ENCODE measurements at regions not wholly inside any gene's neighbourhood (a gene's known extent, or its start where the extent isn't known, plus 50 kb on each side); places are given as distances from the start of the nearest gene placed in this dataset.

DNA sequence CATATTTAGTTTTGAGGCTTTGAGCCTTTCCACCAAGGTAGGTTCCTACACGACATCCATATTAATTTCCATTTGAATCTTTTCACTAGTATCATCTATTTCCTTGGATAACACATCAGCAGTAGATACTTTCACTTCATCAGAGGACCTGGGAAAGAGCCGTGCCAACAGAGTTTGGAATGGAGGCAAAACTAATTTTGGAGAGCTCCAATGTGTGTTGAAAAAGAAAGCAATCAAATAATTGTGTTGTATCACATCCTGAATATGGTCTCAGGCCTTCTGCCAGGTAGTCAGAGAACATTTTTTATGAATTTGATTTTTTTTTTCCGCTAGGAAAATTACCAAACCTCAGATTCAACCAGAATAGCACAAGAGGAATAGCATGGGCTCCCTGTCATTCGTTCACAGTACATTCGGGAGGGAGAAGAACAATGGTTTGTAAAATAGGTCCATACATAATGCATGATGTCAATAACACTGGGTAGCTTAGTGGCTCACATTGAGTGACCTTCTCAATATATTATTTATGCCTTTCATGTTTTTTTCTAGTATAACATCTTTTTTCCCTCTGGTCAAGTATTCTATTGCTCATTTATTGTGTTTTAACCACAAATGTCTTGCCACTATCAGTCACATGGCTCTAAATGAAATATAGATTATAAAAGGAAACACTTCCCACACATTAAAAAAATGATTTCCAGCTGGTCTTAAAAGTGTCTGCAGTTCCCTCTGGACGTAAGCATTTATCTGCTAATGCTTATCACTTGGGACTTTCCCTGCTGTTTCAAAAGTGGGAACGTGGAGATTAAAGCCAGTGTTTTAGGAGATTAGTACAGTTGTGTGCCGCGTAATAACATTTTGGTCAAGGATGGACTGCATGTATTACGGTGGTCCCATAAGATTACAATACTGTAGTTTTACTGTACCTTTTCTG lies 68.6 kb upstream of the RAPH1 start (continued):
- TF ChIP-seq, protein P1, sequence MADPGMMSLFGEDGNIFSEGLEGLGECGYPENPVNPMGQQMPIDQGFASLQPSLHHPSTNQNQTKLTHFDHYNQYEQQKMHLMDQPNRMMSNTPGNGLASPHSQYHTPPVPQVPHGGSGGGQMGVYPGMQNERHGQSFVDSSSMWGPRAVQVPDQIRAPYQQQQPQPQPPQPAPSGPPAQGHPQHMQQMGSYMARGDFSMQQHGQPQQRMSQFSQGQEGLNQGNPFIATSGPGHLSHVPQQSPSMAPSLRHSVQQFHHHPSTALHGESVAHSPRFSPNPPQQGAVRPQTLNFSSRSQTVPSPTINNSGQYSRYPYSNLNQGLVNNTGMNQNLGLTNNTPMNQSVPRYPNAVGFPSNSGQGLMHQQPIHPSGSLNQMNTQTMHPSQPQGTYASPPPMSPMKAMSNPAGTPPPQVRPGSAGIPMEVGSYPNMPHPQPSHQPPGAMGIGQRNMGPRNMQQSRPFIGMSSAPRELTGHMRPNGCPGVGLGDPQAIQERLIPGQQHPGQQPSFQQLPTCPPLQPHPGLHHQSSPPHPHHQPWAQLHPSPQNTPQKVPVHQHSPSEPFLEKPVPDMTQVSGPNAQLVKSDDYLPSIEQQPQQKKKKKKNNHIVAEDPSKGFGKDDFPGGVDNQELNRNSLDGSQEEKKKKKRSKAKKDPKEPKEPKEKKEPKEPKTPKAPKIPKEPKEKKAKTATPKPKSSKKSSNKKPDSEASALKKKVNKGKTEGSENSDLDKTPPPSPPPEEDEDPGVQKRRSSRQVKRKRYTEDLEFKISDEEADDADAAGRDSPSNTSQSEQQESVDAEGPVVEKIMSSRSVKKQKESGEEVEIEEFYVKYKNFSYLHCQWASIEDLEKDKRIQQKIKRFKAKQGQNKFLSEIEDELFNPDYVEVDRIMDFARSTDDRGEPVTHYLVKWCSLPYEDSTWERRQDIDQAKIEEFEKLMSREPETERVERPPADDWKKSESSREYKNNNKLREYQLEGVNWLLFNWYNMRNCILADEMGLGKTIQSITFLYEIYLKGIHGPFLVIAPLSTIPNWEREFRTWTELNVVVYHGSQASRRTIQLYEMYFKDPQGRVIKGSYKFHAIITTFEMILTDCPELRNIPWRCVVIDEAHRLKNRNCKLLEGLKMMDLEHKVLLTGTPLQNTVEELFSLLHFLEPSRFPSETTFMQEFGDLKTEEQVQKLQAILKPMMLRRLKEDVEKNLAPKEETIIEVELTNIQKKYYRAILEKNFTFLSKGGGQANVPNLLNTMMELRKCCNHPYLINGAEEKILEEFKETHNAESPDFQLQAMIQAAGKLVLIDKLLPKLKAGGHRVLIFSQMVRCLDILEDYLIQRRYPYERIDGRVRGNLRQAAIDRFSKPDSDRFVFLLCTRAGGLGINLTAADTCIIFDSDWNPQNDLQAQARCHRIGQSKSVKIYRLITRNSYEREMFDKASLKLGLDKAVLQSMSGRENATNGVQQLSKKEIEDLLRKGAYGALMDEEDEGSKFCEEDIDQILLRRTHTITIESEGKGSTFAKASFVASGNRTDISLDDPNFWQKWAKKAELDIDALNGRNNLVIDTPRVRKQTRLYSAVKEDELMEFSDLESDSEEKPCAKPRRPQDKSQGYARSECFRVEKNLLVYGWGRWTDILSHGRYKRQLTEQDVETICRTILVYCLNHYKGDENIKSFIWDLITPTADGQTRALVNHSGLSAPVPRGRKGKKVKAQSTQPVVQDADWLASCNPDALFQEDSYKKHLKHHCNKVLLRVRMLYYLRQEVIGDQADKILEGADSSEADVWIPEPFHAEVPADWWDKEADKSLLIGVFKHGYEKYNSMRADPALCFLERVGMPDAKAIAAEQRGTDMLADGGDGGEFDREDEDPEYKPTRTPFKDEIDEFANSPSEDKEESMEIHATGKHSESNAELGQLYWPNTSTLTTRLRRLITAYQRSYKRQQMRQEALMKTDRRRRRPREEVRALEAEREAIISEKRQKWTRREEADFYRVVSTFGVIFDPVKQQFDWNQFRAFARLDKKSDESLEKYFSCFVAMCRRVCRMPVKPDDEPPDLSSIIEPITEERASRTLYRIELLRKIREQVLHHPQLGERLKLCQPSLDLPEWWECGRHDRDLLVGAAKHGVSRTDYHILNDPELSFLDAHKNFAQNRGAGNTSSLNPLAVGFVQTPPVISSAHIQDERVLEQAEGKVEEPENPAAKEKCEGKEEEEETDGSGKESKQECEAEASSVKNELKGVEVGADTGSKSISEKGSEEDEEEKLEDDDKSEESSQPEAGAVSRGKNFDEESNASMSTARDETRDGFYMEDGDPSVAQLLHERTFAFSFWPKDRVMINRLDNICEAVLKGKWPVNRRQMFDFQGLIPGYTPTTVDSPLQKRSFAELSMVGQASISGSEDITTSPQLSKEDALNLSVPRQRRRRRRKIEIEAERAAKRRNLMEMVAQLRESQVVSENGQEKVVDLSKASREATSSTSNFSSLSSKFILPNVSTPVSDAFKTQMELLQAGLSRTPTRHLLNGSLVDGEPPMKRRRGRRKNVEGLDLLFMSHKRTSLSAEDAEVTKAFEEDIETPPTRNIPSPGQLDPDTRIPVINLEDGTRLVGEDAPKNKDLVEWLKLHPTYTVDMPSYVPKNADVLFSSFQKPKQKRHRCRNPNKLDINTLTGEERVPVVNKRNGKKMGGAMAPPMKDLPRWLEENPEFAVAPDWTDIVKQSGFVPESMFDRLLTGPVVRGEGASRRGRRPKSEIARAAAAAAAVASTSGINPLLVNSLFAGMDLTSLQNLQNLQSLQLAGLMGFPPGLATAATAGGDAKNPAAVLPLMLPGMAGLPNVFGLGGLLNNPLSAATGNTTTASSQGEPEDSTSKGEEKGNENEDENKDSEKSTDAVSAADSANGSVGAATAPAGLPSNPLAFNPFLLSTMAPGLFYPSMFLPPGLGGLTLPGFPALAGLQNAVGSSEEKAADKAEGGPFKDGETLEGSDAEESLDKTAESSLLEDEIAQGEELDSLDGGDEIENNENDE (IDR thresholded peaks at IDR 0.05; ENCODE audit: insufficient replicate concordance, low read length), result no peak
- TF ChIP-seq KDM5A (IDR thresholded peaks at IDR 0.05; ENCODE audit: low read length) (no peak), CHD2 (IDR thresholded peaks at IDR 0.05; ENCODE audit: low read length) (no peak), TEAD4 (IDR thresholded peaks at IDR 0.05; ENCODE audit: low read depth, low read length) (no peak), HDAC2 (IDR thresholded peaks at IDR 0.05; ENCODE audit: borderline replicate concordance in 1 of 2, low read depth in 2 of 2, low read length in 2 of 2) (no peak)
- TF ChIP-seq, protein P2, sequence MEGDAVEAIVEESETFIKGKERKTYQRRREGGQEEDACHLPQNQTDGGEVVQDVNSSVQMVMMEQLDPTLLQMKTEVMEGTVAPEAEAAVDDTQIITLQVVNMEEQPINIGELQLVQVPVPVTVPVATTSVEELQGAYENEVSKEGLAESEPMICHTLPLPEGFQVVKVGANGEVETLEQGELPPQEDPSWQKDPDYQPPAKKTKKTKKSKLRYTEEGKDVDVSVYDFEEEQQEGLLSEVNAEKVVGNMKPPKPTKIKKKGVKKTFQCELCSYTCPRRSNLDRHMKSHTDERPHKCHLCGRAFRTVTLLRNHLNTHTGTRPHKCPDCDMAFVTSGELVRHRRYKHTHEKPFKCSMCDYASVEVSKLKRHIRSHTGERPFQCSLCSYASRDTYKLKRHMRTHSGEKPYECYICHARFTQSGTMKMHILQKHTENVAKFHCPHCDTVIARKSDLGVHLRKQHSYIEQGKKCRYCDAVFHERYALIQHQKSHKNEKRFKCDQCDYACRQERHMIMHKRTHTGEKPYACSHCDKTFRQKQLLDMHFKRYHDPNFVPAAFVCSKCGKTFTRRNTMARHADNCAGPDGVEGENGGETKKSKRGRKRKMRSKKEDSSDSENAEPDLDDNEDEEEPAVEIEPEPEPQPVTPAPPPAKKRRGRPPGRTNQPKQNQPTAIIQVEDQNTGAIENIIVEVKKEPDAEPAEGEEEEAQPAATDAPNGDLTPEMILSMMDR (IDR thresholded peaks at IDR 0.05; ENCODE audit: control extremely low read depth in 1 of 3, insufficient read depth in 1 of 3, low read depth in 1 of 3, low read length in 3 of 3), result no peak
